SK-N-MC (cell line): ENCODE measurements at regions not wholly inside any gene's neighbourhood (a gene's known extent, or its start where the extent isn't known, plus 50 kb on each side); places are given as distances from the start of the nearest gene placed in this dataset.

Experiments
- DNase-seq: peaks from one replicate; pipeline ENCODE4 v3.0.0-alpha.2; 2011; ENCODE audit warnings: low read depth, low spot score
- H3K27ac ChIP-seq: fragments of 200-600 bp; sonication (generic); 2 replicates; pipeline ENCODE4 v1.5.1; 2016; ENCODE audit warnings: mixed run types
- H3K36me3 ChIP-seq: fragments of 200-600 bp; sonication (generic); 2 replicates; pipeline ENCODE4 v1.6.1; 2017; ENCODE audit warnings: antibody characterized with exemption, low read length, mixed read lengths; ENCODE audit not compliant: insufficient read depth
- H3K4me3 ChIP-seq: fragments of 200-600 bp; sonication (generic); 2 replicates; pipeline ENCODE4 v1.5.1; 2016
- H3K9ac ChIP-seq: fragments of 200-600 bp; sonication (generic); 2 replicates; pipeline ENCODE4 v1.8.0; 2017; ENCODE audit warnings: mixed run types, mixed read lengths; ENCODE audit not compliant: insufficient read length
- H3K9me3 ChIP-seq: fragments of 200-600 bp; sonication (generic); 2 replicates; pipeline ENCODE4 v1.6.1; 2017; ENCODE audit warnings: low read depth, mild to moderate bottlenecking, antibody characterized with exemption, low read length, moderate library complexity, mixed read lengths
- EZH2 ChIP-seq: fragments of 200-600 bp; sonication (generic); IDR thresholded peaks from one replicate; pipeline ENCODE4 v1.6.1; 2017; ENCODE audit warnings: antibody characterized with exemption
- FOXP2 ChIP-seq: optimal IDR thresholded peaks from 2 replicates; pipeline ENCODE3; 2011; ENCODE audit warnings: mild to moderate bottlenecking, moderate library complexity; ENCODE audit not compliant: insufficient read depth; ENCODE audit errors: extremely low read length, control extremely low read depth
- POLR2AphosphoS5 ChIP-seq: IDR thresholded peaks from 2 replicates; pipeline ENCODE4 v1.6.1; 2012; ENCODE audit warnings: mild to moderate bottlenecking, low read depth, low read length, borderline replicate concordance

DNA sequence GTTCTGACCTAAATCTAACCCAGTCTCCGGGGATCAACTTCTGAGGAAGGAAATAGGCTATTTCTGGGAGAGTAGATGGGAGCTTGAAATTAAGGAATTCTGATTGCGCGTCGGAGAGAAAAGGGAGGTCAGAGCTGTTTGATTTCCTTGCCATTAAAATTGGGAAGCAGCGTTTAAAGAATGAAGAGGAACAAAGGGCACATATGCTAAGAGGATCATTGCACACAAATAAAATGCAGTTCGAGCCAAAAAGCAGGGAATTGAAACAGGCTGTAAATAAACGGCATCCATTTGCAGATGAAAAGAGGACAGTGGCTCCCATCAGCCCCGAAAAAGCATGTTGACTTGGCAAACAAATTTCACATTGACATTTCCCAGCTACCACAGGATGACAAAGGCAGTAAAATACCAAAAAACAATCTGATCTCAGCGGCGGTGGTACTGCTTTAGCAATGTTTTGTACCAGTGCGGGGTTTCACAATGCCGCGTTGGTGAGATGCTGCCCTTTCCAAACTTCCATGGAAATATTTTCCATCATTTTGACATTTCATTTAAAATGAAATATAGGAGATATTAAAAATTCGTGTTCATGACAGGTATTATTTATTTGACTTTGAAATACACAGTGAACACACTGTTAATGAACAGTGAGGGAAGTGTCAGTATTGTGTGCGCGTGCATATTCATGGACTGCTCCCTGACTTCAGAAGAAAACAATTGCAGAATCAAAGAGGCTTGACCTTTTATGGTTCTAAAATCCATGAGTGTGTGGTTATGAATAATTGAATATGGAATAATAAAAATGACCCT lies 108.8 kb downstream of the SQOR start:
- H3K9me3 ChIP-seq, result no peaks in the 10 kb centered on the region
- H3K9ac ChIP-seq, result no peak overlapping the region
- H3K4me3 ChIP-seq, result no peak overlapping the region
- no peaks in the 10 kb centered on the region for H3K36me3 ChIP-seq
- TF ChIP-seq POLR2AphosphoS5 (no peak), FOXP2 (no peak), EZH2 (no peak)
- H3K27ac ChIP-seq, result no peak overlapping the region
- no peak for DNase-seq

DNA sequence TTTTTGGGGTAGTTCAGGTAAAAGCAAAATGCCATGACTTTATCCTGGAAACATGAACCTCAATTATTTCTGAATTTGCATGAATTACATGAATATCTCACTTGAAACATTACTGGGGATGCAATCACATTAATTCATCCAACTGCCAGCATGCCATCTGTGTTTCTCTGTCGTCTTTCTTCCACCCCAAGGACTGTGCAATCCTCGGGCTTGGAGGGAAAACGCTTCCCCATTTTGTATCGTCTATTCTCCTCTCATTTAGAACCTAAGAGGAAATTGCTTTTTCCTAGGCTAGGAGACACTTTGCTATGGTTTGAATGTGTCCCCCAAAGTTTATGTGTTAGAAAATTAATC lies 109.4 kb downstream of the SQOR start:
- DNase-seq, result no peak
- H3K36me3 ChIP-seq, result no peaks in the 10 kb centered on the region

DNA sequence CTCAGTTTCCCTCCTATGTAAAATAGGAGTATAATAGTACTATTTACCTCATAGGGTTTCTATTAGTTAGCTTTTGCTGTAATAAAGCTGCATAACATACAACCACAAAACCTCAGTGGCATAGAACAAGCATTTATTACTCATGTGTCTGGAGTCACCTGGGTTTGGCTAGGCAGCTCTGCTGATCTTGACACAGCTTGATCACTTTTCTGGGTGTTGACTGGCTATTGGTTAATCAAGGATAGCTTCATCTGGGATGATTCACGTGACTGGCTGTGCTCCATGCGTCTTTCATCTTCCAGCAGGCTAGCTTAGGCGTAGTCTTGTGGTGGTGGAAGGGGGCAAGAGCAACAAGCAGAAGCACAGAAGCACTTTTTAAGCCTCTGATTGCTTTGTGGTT lies 112.6 kb downstream of the SQOR start:
- H3K36me3 ChIP-seq, result no peaks in the 10 kb centered on the region
- no peak overlapping the region for H3K4me3 ChIP-seq
- no peak for DNase-seq
- TF ChIP-seq POLR2AphosphoS5, result no peak
- no peak for TF ChIP-seq FOXP2
- no peak for TF ChIP-seq EZH2
- no peak overlapping the region for H3K9ac ChIP-seq
- H3K9me3 ChIP-seq, result no peaks in the 10 kb centered on the region
- H3K27ac ChIP-seq, result no peak overlapping the region

More for the DNA sequence above, 109.4 kb downstream of the SQOR start:
- no peak for TF ChIP-seq EZH2
- no peak for TF ChIP-seq FOXP2
- TF ChIP-seq POLR2AphosphoS5, result no peak
- no peaks in the 10 kb centered on the region for H3K9me3 ChIP-seq
- no peak overlapping the region for H3K4me3 ChIP-seq
- H3K27ac ChIP-seq, result no peak overlapping the region
- no peak overlapping the region for H3K9ac ChIP-seq

- DNase-seq, result no peak
- H3K9me3 ChIP-seq, result no peaks in the 10 kb centered on the region
- H3K27ac ChIP-seq, result no peak overlapping the region
- H3K9ac ChIP-seq, result no peak overlapping the region
- H3K36me3 ChIP-seq, result no peaks in the 10 kb centered on the region
- no peak overlapping the region for H3K4me3 ChIP-seq
- TF ChIP-seq POLR2AphosphoS5, result no peak
- TF ChIP-seq FOXP2, result no peak
- TF ChIP-seq EZH2, result no peak
Observed at GRCh38 chr15:45751629-45752028, 116.8 kb downstream of the SQOR start.

DNA sequence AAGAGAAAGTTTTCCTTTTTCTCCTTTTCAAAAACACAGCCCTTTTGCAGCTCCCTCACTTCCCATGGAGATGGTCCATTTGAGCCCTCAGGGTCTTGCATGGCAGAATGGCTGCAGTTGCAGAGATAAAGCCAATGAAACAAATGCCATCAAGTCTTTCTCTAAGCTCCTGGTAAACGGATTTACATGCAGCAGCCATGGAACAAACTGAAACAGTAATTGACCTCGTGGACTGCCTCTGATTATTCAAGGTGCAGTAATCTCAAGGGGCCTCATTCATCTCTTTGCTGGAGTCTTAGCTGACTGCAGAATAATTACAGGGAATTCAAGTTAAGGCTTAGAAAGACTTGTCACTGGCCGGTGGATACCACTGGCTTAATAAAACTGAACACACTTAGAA lies 125.1 kb downstream of the SQOR start:
- H3K9me3 ChIP-seq, result no peaks in the 10 kb centered on the region
- no peak for DNase-seq
- H3K9ac ChIP-seq, result no peak overlapping the region
- TF ChIP-seq POLR2AphosphoS5 (no peak), FOXP2 (no peak), EZH2 (no peak)
- H3K4me3 ChIP-seq, result no peak overlapping the region
- H3K27ac ChIP-seq, result no peak overlapping the region
- no peaks in the 10 kb centered on the region for H3K36me3 ChIP-seq

- Histone ChIP-seq H3K36me3 (no peaks in the 10 kb centered on the region), H3K9ac (no peak overlapping the region), H3K4me3 (no peak overlapping the region), H3K27ac (no peak overlapping the region), H3K9me3 (no peaks in the 10 kb centered on the region)
- no peak for TF ChIP-seq FOXP2
- no peak for TF ChIP-seq POLR2AphosphoS5
- TF ChIP-seq EZH2, result no peak
- no peak for DNase-seq
Observed at GRCh38 chr15:45762726-45763125, 127.9 kb downstream of the SQOR start.

DNA sequence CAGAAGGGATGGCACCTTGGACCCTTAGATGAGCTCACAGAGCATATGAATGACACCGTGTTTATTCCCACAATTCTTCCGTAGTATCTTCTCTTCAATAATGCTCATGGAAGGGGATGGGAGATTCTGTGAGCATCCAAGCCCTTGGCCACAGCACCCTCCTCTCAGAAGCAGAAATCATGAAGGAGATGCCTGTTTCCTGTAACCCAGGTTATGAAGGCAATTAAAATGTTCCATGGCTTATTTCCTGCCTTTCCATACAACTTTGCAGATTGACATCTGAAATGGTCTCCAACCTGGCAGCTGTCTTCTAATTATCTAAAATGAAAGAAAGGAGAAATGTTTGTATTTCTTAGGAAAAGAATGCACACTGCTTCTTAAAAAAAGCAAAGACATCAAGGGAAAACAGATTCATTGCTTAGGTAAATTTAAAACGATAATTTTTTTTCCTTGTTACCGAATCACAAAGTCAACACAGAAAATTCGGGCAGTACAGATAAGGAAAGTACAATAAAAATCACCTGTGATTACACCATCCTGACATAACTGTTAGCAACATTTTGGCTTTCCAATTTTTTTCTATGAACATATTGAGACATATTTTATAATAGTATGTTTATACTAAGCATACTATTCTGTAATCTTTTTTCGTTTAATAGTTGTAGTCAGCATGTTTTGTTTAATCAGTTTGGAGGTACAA lies 128.5 kb downstream of the SQOR start:
- TF ChIP-seq POLR2AphosphoS5, result no peak
- no peak for TF ChIP-seq FOXP2
- TF ChIP-seq EZH2, result no peak
- Histone ChIP-seq H3K27ac (no peak overlapping the region), H3K4me3 (no peak overlapping the region), H3K36me3 (no peaks in the 10 kb centered on the region), H3K9me3 (no peaks in the 10 kb centered on the region), H3K9ac (no peak overlapping the region)
- no peak for DNase-seq

- TF ChIP-seq FOXP2 (no peak), EZH2 (no peak), POLR2AphosphoS5 (no peak)
- no peak for DNase-seq
- H3K9ac ChIP-seq, result no peak overlapping the region
Observed at GRCh38 chr15:45773149-45773548, 138.3 kb downstream of the SQOR start.

DNA sequence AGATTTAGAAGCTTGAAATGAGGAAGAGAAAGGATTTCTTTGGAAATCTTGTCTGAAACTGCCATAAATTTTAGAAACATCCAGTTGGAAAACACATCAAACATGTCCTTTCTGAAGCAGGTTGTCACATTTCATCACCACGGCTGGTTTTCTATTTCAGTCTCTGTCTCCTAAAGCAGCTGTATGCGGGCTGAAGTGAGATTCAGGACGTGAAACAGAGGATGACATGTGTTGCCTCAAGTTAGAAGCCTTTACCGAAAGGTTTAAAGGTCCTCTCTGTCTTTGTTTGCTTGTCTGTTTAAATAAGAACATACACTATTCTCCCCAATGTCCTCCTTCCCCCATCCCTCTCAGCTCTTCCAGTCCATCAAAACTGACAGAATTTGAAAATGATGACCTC lies 141.9 kb downstream of the SQOR start:
- no peak for DNase-seq
- no peaks in the 10 kb centered on the region for H3K9me3 ChIP-seq
- no peak overlapping the region for H3K9ac ChIP-seq
- no peak overlapping the region for H3K4me3 ChIP-seq
- H3K27ac ChIP-seq, result no peak overlapping the region
- no peak for TF ChIP-seq POLR2AphosphoS5
- TF ChIP-seq EZH2, result no peak
- no peak for TF ChIP-seq FOXP2
- H3K36me3 ChIP-seq, result no peaks in the 10 kb centered on the region

More at GRCh38 chr15:45773149-45773548, 138.3 kb downstream of the SQOR start:
- Histone ChIP-seq H3K9me3 (no peaks in the 10 kb centered on the region), H3K4me3 (no peak overlapping the region), H3K27ac (no peak overlapping the region), H3K36me3 (no peaks in the 10 kb centered on the region)
